ENCODE measurements at regions not wholly inside any gene's neighbourhood (a gene's known extent, or its start where the extent isn't known, plus 50 kb on each side); places are given as distances from the start of the nearest gene placed in this dataset.

DNA sequence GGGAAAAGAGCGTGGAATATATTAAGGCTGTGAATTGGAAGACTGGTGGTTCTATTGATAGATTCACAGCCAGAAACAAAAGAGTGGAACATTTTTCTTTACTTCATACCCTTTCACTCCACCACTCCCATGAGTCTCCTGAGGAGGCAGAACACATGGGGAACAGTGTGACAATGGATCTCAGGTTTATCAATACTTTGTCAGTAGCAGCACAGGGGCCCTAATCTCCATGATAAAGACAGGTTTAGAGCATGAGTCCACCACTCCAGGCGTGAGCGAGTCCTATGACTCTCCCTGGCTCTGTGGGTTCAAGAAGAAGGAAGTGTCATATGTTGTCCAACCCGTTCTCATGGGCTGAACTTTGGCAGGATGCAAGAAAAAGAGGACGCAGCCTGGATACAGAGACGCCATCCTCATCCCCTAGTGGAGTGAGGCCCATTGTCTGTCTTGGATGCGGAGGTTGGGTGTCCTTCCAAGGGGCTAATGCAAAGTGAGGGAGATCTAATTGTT, 361.2 kb downstream of the TMEM114 start:
- TF ChIP-seq, protein P1, sequence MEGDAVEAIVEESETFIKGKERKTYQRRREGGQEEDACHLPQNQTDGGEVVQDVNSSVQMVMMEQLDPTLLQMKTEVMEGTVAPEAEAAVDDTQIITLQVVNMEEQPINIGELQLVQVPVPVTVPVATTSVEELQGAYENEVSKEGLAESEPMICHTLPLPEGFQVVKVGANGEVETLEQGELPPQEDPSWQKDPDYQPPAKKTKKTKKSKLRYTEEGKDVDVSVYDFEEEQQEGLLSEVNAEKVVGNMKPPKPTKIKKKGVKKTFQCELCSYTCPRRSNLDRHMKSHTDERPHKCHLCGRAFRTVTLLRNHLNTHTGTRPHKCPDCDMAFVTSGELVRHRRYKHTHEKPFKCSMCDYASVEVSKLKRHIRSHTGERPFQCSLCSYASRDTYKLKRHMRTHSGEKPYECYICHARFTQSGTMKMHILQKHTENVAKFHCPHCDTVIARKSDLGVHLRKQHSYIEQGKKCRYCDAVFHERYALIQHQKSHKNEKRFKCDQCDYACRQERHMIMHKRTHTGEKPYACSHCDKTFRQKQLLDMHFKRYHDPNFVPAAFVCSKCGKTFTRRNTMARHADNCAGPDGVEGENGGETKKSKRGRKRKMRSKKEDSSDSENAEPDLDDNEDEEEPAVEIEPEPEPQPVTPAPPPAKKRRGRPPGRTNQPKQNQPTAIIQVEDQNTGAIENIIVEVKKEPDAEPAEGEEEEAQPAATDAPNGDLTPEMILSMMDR (IDR thresholded peaks at IDR 0.05; ENCODE audit: extremely low read depth, insufficient read depth, missing control alignments): no peak
- no peak for DNase-seq (ENCODE audit: low spot score)
- in situ Hi-C loops (cut with MboI; ENCODE audit: low pct_unique_long_range_greater_than_20kb, low sequenced_read_pairs, unreplicated experiment): no loop called here

DNA sequence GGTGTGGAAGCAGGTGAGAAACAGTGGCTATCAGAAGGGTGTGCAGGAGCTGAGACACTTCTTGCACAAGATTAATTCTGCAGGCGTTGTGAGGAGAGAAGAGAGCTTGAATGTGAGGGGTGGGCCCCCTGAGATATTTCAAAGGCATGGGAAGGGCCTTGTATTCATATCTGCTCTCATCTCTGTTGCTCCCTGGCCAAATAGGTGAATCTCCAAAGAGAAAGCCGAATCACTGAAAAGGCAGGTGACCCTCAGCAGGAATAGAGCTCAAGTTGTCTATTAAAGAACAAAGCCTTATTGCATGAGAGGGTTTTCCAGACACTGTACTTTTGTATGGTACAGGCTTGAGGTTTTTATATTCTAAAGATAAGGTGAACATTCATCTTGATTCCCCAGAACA, 373.1 kb downstream of the TMEM114 start:
- DNase-seq (ENCODE audit: low spot score): no peak
- TF ChIP-seq, protein P1 (IDR thresholded peaks at IDR 0.05; ENCODE audit: extremely low read depth, insufficient read depth, missing control alignments): no peak
- in situ Hi-C loops (cut with MboI; ENCODE audit: low pct_unique_long_range_greater_than_20kb, low sequenced_read_pairs, unreplicated experiment): no loop called here

DNA sequence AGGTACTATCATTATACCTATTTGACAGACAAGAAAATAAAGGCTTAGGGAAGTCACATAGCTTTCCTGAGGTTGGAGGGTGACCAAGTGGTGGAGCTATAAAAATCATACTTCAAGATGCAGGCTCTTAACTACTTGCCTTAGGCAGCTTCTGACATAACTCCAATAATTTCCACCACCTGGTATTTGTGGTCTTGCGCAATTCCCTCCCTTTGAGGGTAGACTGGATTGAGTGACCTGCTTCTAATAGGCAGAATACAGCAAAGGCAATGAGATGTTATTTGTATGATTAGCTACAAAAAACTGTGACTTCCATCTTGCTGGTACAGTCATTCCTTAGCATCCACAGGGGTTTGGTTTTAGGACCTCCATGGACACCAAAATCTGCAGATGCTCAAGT, 385.5 kb downstream of the TMEM114 start:
- TF ChIP-seq, protein P1 (IDR thresholded peaks at IDR 0.05; ENCODE audit: extremely low read depth, insufficient read depth, missing control alignments): no peak
- in situ Hi-C loops (cut with MboI; ENCODE audit: low pct_unique_long_range_greater_than_20kb, low sequenced_read_pairs, unreplicated experiment): no loop called here
- no peak for DNase-seq (ENCODE audit: low spot score)

DNA sequence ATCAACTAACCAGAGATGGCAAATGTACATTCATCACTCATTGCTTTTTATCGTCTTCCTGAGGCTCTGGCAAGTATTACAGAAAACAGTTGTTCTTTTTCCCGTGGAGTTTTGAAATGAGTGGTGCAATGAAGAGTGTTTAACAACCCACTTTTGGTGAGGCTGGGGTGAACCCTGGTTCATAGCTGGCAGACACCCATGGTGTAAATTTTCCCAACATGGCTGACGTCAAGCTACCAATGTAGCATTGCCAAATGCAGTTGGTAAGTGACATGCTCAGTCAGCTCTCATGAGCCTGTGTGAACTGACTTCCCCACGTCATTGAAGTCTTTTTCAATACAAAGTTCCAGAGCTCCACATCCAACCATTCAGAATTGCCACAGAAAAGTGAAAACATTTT, 386.2 kb downstream of the TMEM114 start:
- TF ChIP-seq, protein P1 (IDR thresholded peaks at IDR 0.05; ENCODE audit: extremely low read depth, insufficient read depth, missing control alignments): no peak
- in situ Hi-C loops (cut with MboI; ENCODE audit: low pct_unique_long_range_greater_than_20kb, low sequenced_read_pairs, unreplicated experiment): no loop called here
- DNase-seq (ENCODE audit: low spot score): no peak

DNA sequence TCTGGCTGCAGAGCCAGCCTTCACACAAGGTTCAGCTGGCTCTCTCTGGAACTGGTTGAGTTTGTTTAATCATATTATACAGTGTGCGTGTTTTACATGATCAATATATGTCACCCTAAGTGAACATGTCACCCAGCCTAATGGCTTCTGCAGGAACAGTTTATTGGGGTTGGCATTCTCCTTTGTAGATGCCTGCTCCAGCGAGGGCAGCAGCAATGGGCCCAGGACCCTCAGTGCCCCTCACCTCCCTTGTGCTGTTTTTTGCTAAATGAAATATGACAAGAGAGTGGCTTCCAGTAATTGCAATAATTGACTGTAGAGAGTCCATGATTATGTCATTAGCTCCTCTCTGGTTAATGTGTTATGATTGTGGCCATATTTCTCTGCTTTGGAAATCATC, 387.2 kb downstream of the TMEM114 start:
- in situ Hi-C loops (cut with MboI; ENCODE audit: low pct_unique_long_range_greater_than_20kb, low sequenced_read_pairs, unreplicated experiment): no loop called here
- TF ChIP-seq, protein P1 (IDR thresholded peaks at IDR 0.05; ENCODE audit: extremely low read depth, insufficient read depth, missing control alignments): no peak
- no peak for DNase-seq (ENCODE audit: low spot score)

DNA sequence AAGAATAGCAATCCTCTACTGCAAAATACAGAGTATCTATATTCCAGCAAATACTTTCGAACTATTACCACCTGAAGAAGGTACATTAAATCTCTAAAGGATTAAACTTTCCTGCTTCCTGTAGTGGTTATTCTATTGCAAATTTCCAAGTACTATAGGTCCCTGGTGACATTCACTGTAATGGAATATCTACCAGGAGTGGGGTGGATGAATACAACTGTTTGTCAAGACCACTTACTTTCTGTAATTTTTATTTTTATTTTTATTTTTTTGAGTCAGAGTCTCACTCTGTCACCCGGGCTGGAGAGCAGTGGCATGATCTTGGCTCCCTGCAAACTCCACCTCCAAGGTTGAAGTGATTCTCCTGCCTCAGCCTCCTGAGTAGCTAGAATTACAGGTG, 389.5 kb downstream of the TMEM114 start:
- in situ Hi-C loops (cut with MboI; ENCODE audit: low pct_unique_long_range_greater_than_20kb, low sequenced_read_pairs, unreplicated experiment): no loop called here
- DNase-seq (ENCODE audit: low spot score): no peak
- TF ChIP-seq, protein P1 (IDR thresholded peaks at IDR 0.05; ENCODE audit: extremely low read depth, insufficient read depth, missing control alignments): no peak

DNA sequence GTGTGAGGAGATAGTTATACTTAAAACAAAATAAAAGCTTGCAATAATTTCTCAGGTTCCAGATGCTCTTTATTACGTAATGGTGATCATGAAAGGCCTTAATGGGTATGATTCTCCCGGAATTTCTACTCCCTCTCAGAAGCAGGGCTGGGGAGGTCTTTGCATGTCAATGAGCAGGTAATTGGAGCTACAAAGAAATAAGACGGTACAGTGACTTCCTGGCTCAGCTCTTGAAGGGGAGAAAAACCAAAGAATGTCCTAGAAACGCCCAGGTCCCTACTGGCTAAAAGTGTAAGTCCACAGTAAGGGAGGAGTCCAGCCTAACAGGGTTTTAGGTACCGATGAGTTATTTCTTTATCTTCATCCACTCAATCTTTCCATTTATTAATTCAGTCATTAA, 390.9 kb downstream of the TMEM114 start:
- TF ChIP-seq, protein P1 (IDR thresholded peaks at IDR 0.05; ENCODE audit: extremely low read depth, insufficient read depth, missing control alignments): no peak
- DNase-seq (ENCODE audit: low spot score): no peak
- in situ Hi-C loops (cut with MboI; ENCODE audit: low pct_unique_long_range_greater_than_20kb, low sequenced_read_pairs, unreplicated experiment): no loop called here

Measured in GM13977 (cell line).